HEK293 (cell line): ENCODE measurements at regions not wholly inside any gene's neighbourhood (a gene's known extent, or its start where the extent isn't known, plus 50 kb on each side); places are given as distances from the start of the nearest gene placed in this dataset.
A peak's percentile ranks its signal among the peaks of the same experiment; 100 is the strongest.

Source experiments
- CTCF ChIA-PET: fragments of 350-600 bp; formaldehyde crosslinking; extraction: SDS; loops from one replicate; lab custom pipeline; 2021; ENCODE audit warnings: antibody characterized with exemption; lab: Yijun Ruan, JAX
- POLR2A ChIA-PET: fragments of 300-600 bp; formaldehyde crosslinking; extraction: SDS; loops from one replicate; lab custom pipeline; 2020; ENCODE audit warnings: antibody characterized with exemption, inconsistent platforms; lab: Yijun Ruan, JAX
- H3K27ac ChIP-seq: fragments of 200-500 bp; sonication (Bioruptor generic); 2 replicates; pipeline ENCODE4 v1.5.1; 2014; ENCODE audit warnings: low read depth, low read length, control low read depth, inconsistent platforms; ENCODE audit errors: extremely low read depth
- H3K36me3 ChIP-seq, 2 experiments: fragments of 200-500 bp in 1 of 2; sonication (Bioruptor generic) in 1 of 2; 1 replicate in 1 of 2; 2 replicates in 1 of 2; pipeline ENCODE4 v1.5.1; 2014 to 2017; ENCODE audit warnings: inconsistent platforms in 2 of 2, low read length in 2 of 2; ENCODE audit not compliant: control insufficient read depth in 2 of 2, insufficient read depth in 1 of 2
- H3K4me1 ChIP-seq: fragments of 200-500 bp; sonication (Bioruptor generic); 2 replicates; pipeline ENCODE4 v1.5.1; 2014; ENCODE audit warnings: mild to moderate bottlenecking, low read length, inconsistent platforms; ENCODE audit not compliant: control insufficient read depth, insufficient read depth
- H3K4me3 ChIP-seq: 2 replicates; pipeline ENCODE4 v1.5.1; 2011; ENCODE audit warnings: low read depth, mild to moderate bottlenecking, control low read depth, low read length, moderate library complexity
- H3K9me3 ChIP-seq: fragments of 200-500 bp; sonication (Bioruptor generic); 2 replicates; pipeline ENCODE4 v1.5.1; 2014; ENCODE audit warnings: low read depth, low read length, inconsistent platforms; ENCODE audit not compliant: control insufficient read depth, insufficient read depth
- CTCF ChIP-seq: fragments of 450-650 bp; formaldehyde crosslinking; IDR thresholded peaks from 2 replicates; pipeline ENCODE4 v1.5.1; 2016; ENCODE audit warnings: missing biosample characterization, missing genetic modification characterization
- GLI4 ChIP-seq: fragments of 450-650 bp; formaldehyde crosslinking; IDR thresholded peaks from 2 replicates; pipeline ENCODE4 v1.5.1; 2016; ENCODE audit warnings: missing biosample characterization, missing genetic modification characterization
- GLIS1 ChIP-seq: fragments of 450-650 bp; formaldehyde crosslinking; IDR thresholded peaks from 2 replicates; pipeline ENCODE4 v1.5.1; 2016; ENCODE audit warnings: missing biosample characterization, missing genetic modification characterization
- HOXA7 ChIP-seq: sonication (generic); formaldehyde crosslinking; IDR thresholded peaks from 2 replicates; pipeline ENCODE4 v1.8.1; 2022; ENCODE audit warnings: missing genetic modification reagents, borderline replicate concordance
- INSM2 ChIP-seq: fragments of 450-650 bp; formaldehyde crosslinking; IDR thresholded peaks from 2 replicates; pipeline ENCODE4 v1.5.1; 2016; ENCODE audit warnings: missing biosample characterization, missing genetic modification characterization
- OSR2 ChIP-seq: fragments of 450-650 bp; formaldehyde crosslinking; IDR thresholded peaks from 2 replicates; pipeline ENCODE4 v1.5.1; 2016; ENCODE audit warnings: missing biosample characterization, missing genetic modification characterization
- TCF7L2 ChIP-seq: IDR thresholded peaks from 2 replicates; pipeline ENCODE4 v1.6.1; 2011; ENCODE audit warnings: low read depth, mild to moderate bottlenecking, inconsistent platforms, low read length, moderate library complexity, borderline replicate concordance
- ZBTB11 ChIP-seq: fragments of 450-650 bp; formaldehyde crosslinking; conservative IDR thresholded peaks from 2 replicates; pipeline ENCODE4 v1.5.1; 2016; ENCODE audit warnings: low read depth, missing biosample characterization, missing genetic modification characterization
- ZBTB44 ChIP-seq: fragments of 450-650 bp; IDR thresholded peaks from 2 replicates; pipeline ENCODE4 v1.5.1; 2018; ENCODE audit warnings: missing biosample characterization, mild to moderate bottlenecking, missing genetic modification characterization
- ZFP37 ChIP-seq: fragments of 450-650 bp; formaldehyde crosslinking; IDR thresholded peaks from 2 replicates; pipeline ENCODE4 v1.5.1; 2016; ENCODE audit warnings: missing biosample characterization, missing genetic modification characterization
- ZFP41 ChIP-seq: fragments of 450-650 bp; formaldehyde crosslinking; IDR thresholded peaks from 2 replicates; pipeline ENCODE4 v1.5.1; 2016; ENCODE audit warnings: missing biosample characterization, missing genetic modification characterization, borderline replicate concordance
- ZIC2 ChIP-seq: fragments of 450-650 bp; formaldehyde crosslinking; IDR thresholded peaks from 2 replicates; pipeline ENCODE4 v1.5.1; 2016; ENCODE audit warnings: missing biosample characterization, missing genetic modification characterization
- ZNF146 ChIP-seq: fragments of 450-650 bp; formaldehyde crosslinking; IDR thresholded peaks from 2 replicates; pipeline ENCODE4 v1.5.1; 2016; ENCODE audit warnings: missing biosample characterization, missing genetic modification characterization
- ZNF155 ChIP-seq: fragments of 450-650 bp; formaldehyde crosslinking; IDR thresholded peaks from 2 replicates; pipeline ENCODE4 v1.5.1; 2016; ENCODE audit warnings: missing biosample characterization, missing genetic modification characterization
- ZNF26 ChIP-seq: fragments of 450-650 bp; formaldehyde crosslinking; IDR thresholded peaks from 2 replicates; pipeline ENCODE4 v1.5.1; 2016; ENCODE audit warnings: missing biosample characterization, missing genetic modification characterization
- ZNF513 ChIP-seq: fragments of 450-650 bp; IDR thresholded peaks from 2 replicates; pipeline ENCODE4 v1.5.1; 2018; ENCODE audit warnings: missing biosample characterization, missing genetic modification characterization
- ZNF521 ChIP-seq: fragments of 450-650 bp; formaldehyde crosslinking; IDR thresholded peaks from 2 replicates; pipeline ENCODE4 v1.5.1; 2017; ENCODE audit warnings: missing biosample characterization, mild to moderate bottlenecking, missing genetic modification characterization
- ZNF623 ChIP-seq: fragments of 450-650 bp; formaldehyde crosslinking; IDR thresholded peaks from 2 replicates; pipeline ENCODE4 v1.5.1; 2016; ENCODE audit warnings: missing biosample characterization, missing genetic modification characterization
- ZNF677 ChIP-seq: fragments of 450-650 bp; IDR thresholded peaks from 2 replicates; pipeline ENCODE4 v1.5.0; 2018; ENCODE audit warnings: missing biosample characterization, mild to moderate bottlenecking, missing genetic modification characterization, moderate library complexity
- ZNF837 ChIP-seq: fragments of 450-650 bp; formaldehyde crosslinking; IDR thresholded peaks from 2 replicates; pipeline ENCODE4 v1.5.1; 2016; ENCODE audit warnings: missing biosample characterization, missing genetic modification characterization

- Histone ChIP-seq H3K27ac (no peak overlapping the region), H3K4me1 (no peaks in the 10 kb centered on the region), H3K9me3 (no peaks in the 10 kb centered on the region), H3K4me3 (no peak overlapping the region)
- POLR2A ChIA-PET: no interaction called here
- TF ChIP-seq INSM2 (tag by site-specific recombination): no peak
- TF ChIP-seq ZNF623: no peak
- no peak for TF ChIP-seq TCF7L2
- no peak for TF ChIP-seq ZNF26 (tag by site-specific recombination)
- no peak for TF ChIP-seq ZNF513 (tag by site-specific recombination)
- TF ChIP-seq GLI4: no peak
- no peak for TF ChIP-seq ZNF677 (tag by site-specific recombination)
- no peak for TF ChIP-seq ZNF837 (tag by site-specific recombination)
- TF ChIP-seq ZBTB11: no peak
- no peak for TF ChIP-seq ZFP37 (tag by site-specific recombination)
- TF ChIP-seq ZNF521 (tag by site-specific recombination): no peak
- TF ChIP-seq ZIC2 (tag by site-specific recombination): no peak
- no peak for TF ChIP-seq ZNF155 (tag by site-specific recombination)
- no peak for TF ChIP-seq OSR2 (tag by site-specific recombination)
- no peak for TF ChIP-seq ZNF146 (tag by site-specific recombination)
- TF ChIP-seq, all 188 proteins: peak for 0
- H3K36me3 ChIP-seq: no peaks in the 10 kb centered on the region
- CTCF ChIA-PET: interaction anchor here (1.2 to 1.3 kb wide), 2 partner anchors 9 to 115 kb away, joined by 3 to 5 read pairs; no protein-coding TSS in a partner anchor
Measured at GRCh38 chr5:168104350-168104749, 187.1 kb upstream of the WWC1 start.

- H3K4me3 ChIP-seq: no peak overlapping the region
- H3K36me3 ChIP-seq: no peaks in the 10 kb centered on the region
- H3K27ac ChIP-seq: no peak overlapping the region
- CTCF ChIA-PET: interaction anchor here (0.7 to 1.2 kb wide), 3 partner anchors 9 to 447 kb away, joined by 3 to 5 read pairs (median 3); no protein-coding TSS in a partner anchor
- POLR2A ChIA-PET: no interaction called here
- no peaks in the 10 kb centered on the region for H3K9me3 ChIP-seq
- TF ChIP-seq ZIC2 (tag by site-specific recombination) (peak; percentile 81), ZBTB44 (no peak), ZFP41 (tag by site-specific recombination) (no peak), GLIS1 (tag by site-specific recombination) (0 out of 2 replicates have a peak, but pooled peaks have one; percentile 31), CTCF (tag by site-specific recombination) (0 out of 2 replicates have a peak, but pooled peaks have one; percentile 34), HOXA7 (CRISPR knock-in tag) (no peak)
- no peaks in the 10 kb centered on the region for H3K4me1 ChIP-seq
Measured at GRCh38 chr5:168104811-168105481, 186.5 kb upstream of the WWC1 start.
